Gastroesophageal sphincter (tissue), 4 donors: ENCODE measurements at regions not wholly inside any gene's neighbourhood (a gene's known extent, or its start where the extent isn't known, plus 50 kb on each side); places are given as distances from the start of the nearest gene placed in this dataset.
A peak's percentile ranks its signal among the peaks of the same experiment; 100 is the strongest.

Experiments used
- ATAC-seq: fragments of 150-250 bp; one replicate; pipeline ENCODE4 v1.9.1; 2016; ENCODE audit warnings: mild to moderate bottlenecking, moderate library complexity
- H3K27ac ChIP-seq, 4 donors: fragments of 200-600 bp; sonication (generic) in 3 of 4; 1 replicate in 3 of 4; 2 replicates in 1 of 4; pipeline ENCODE4 v1.5.1; 2016 to 2019
- H3K27me3 ChIP-seq: fragments of 200-600 bp; sonication (generic); one replicate; pipeline ENCODE4 v1.5.1; 2019
- H3K36me3 ChIP-seq, 2 donors: fragments of 200-600 bp; sonication (generic); one replicate each; pipeline ENCODE4 v1.5.1; 2019; ENCODE audit warnings: control low read depth in 1 of 2
- H3K4me1 ChIP-seq, 3 donors: fragments of 200-600 bp; sonication (generic); 1 replicate in 2 of 3; 2 replicates in 1 of 3; pipeline ENCODE4 v1.5.1; 2016 to 2019; ENCODE audit warnings: control low read depth in 2 of 3
- H3K4me3 ChIP-seq, 2 donors: fragments of 200-600 bp; sonication (generic); one replicate each; pipeline ENCODE4 v1.5.1; 2019; ENCODE audit warnings: mild to moderate bottlenecking in 1 of 2, moderate library complexity in 1 of 2
- H3K9me3 ChIP-seq, 3 donors: fragments of 200-600 bp; sonication (generic); one replicate each; pipeline ENCODE4 v1.5.1; 2017 to 2019; ENCODE audit warnings: control low read depth in 2 of 3
- CTCF ChIP-seq, 4 experiments: fragments of 200-600 bp in 2 of 4; fragments of 450-650 bp in 2 of 4; sonication (generic) in 1 of 4; IDR thresholded peaks; one replicate each; pipeline ENCODE4 v1.5.1; 2017 to 2019; ENCODE audit warnings: antibody characterized with exemption in 4 of 4, mild to moderate bottlenecking in 2 of 4, moderate library complexity in 2 of 4
- EP300 ChIP-seq: sonication (generic); formaldehyde crosslinking; IDR thresholded peaks from one replicate; pipeline ENCODE4 v1.6.1; 2017; ENCODE audit warnings: antibody characterized with exemption, mild to moderate bottlenecking
- POLR2A ChIP-seq, 2 donors: fragments of 450-650 bp; IDR thresholded peaks; one replicate each; pipeline ENCODE4 v1.6.1; 2017; ENCODE audit warnings: antibody characterized with exemption in 2 of 2, mild to moderate bottlenecking in 2 of 2, moderate library complexity in 1 of 2
- POLR2AphosphoS5 ChIP-seq: sonication (generic); formaldehyde crosslinking; IDR thresholded peaks from one replicate; pipeline ENCODE4 v1.6.1; 2017; ENCODE audit warnings: antibody characterized with exemption
- WGBS, 2 donors: methylation state at CpG; one replicate each; pipeline ENCODE4 v1.1.5; 2018; ENCODE audit warnings: low coverage in 1 of 2; 5-methylcytosine and 5-hydroxymethylcytosine counted together

GRCh38 chr12:72793796-72794195 is 521.6 kb downstream of the TRHDE start:
- ATAC-seq: no peak
- Histone ChIP-seq H3K4me1 (no peaks in the 10 kb centered on the region), H3K4me3 (no peak overlapping the region), H3K27ac (no peak overlapping the region), H3K9me3 (peaks cover 0 to 5% (median 0%) of the 10 kb centered on the region in 3 donors), H3K36me3 (no peaks in the 10 kb centered on the region), H3K27me3 (no peaks in the 10 kb centered on the region)
- no peak for TF ChIP-seq POLR2AphosphoS5
- TF ChIP-seq EP300: no peak
- no peak for TF ChIP-seq CTCF (IDR thresholded peaks at IDR 0.05)
- TF ChIP-seq POLR2A (IDR thresholded peaks at IDR 0.05): no peak
- WGBS, 2 donors: 80 to 100% methylated on average over 1 of the region's 1 CpG

GRCh38 chr12:72815421-72815820 is 543.3 kb downstream of the TRHDE start:
- H3K4me3 ChIP-seq: no peak overlapping the region
- H3K9me3 ChIP-seq: peaks cover 0 to 23% (median 0%) of the 10 kb centered on the region in 3 donors
- H3K27me3 ChIP-seq: no peaks in the 10 kb centered on the region
- no peaks in the 10 kb centered on the region for H3K36me3 ChIP-seq
- no peak overlapping the region for H3K27ac ChIP-seq
- TF ChIP-seq CTCF (IDR thresholded peaks at IDR 0.05): no peak
- TF ChIP-seq POLR2A (IDR thresholded peaks at IDR 0.05): no peak
- TF ChIP-seq EP300: no peak
- no peak for TF ChIP-seq POLR2AphosphoS5
- H3K4me1 ChIP-seq: no peaks in the 10 kb centered on the region
- ATAC-seq: no peak

GRCh38 chr12:72828662-72829324 is 556.6 kb downstream of the TRHDE start:
- Histone ChIP-seq H3K4me3 (no peak overlapping the region), H3K9me3 (no peaks in the 10 kb centered on the region), H3K27me3 (no peaks in the 10 kb centered on the region), H3K4me1 (no peaks in the 10 kb centered on the region), H3K36me3 (no peaks in the 10 kb centered on the region), H3K27ac (no peak overlapping the region)
- 77 to 100% methylated on average over 1 to 2 of the region's 2 CpGs for WGBS, 2 donors
- no peak for ATAC-seq
- TF ChIP-seq CTCF (IDR thresholded peaks at IDR 0.05): no peak
- TF ChIP-seq POLR2AphosphoS5: no peak
- TF ChIP-seq POLR2A (IDR thresholded peaks at IDR 0.05): no peak
- no peak for TF ChIP-seq EP300

- TF ChIP-seq CTCF (IDR thresholded peaks at IDR 0.05) (no peak), EP300 (no peak), POLR2AphosphoS5 (no peak), POLR2A (IDR thresholded peaks at IDR 0.05) (no peak)
- Histone ChIP-seq H3K4me1 (no peaks in the 10 kb centered on the region), H3K27ac (no peak overlapping the region), H3K9me3 (no peaks in the 10 kb centered on the region), H3K36me3 (no peaks in the 10 kb centered on the region), H3K27me3 (no peaks in the 10 kb centered on the region), H3K4me3 (no peak overlapping the region)
- 89 to 100% methylated on average over 1 of the region's 1 CpG for WGBS, 2 donors
- ATAC-seq: no peak
These were observed 557.7 kb downstream of the TRHDE start for GRCh38 chr12:72829838-72830237.

- ATAC-seq: peak; percentile 46
- H3K27me3 ChIP-seq: no peaks in the 10 kb centered on the region
- 35 to 46% methylated on average over 4 of the region's 4 CpGs for WGBS, 2 donors
These were observed 559.9 kb downstream of the TRHDE start for GRCh38 chr12:72832024-72832423.

More at GRCh38 chr12:72832024-72832423, 559.9 kb downstream of the TRHDE start:
- no peak overlapping the region for H3K4me3 ChIP-seq
- no peaks in the 10 kb centered on the region for H3K9me3 ChIP-seq
- H3K4me1 ChIP-seq: no peaks in the 10 kb centered on the region
- H3K36me3 ChIP-seq: no peaks in the 10 kb centered on the region
- no peak overlapping the region for H3K27ac ChIP-seq
- TF ChIP-seq POLR2A (IDR thresholded peaks at IDR 0.05): no peak
- TF ChIP-seq POLR2AphosphoS5: no peak
- no peak for TF ChIP-seq CTCF (IDR thresholded peaks at IDR 0.05)
- TF ChIP-seq EP300: no peak
